ENCODE measurements at regions not wholly inside any gene's neighbourhood (a gene's known extent, or its start where the extent isn't known, plus 50 kb on each side); places are given as distances from the start of the nearest gene placed in this dataset.

- TF ChIP-seq, protein P1, sequence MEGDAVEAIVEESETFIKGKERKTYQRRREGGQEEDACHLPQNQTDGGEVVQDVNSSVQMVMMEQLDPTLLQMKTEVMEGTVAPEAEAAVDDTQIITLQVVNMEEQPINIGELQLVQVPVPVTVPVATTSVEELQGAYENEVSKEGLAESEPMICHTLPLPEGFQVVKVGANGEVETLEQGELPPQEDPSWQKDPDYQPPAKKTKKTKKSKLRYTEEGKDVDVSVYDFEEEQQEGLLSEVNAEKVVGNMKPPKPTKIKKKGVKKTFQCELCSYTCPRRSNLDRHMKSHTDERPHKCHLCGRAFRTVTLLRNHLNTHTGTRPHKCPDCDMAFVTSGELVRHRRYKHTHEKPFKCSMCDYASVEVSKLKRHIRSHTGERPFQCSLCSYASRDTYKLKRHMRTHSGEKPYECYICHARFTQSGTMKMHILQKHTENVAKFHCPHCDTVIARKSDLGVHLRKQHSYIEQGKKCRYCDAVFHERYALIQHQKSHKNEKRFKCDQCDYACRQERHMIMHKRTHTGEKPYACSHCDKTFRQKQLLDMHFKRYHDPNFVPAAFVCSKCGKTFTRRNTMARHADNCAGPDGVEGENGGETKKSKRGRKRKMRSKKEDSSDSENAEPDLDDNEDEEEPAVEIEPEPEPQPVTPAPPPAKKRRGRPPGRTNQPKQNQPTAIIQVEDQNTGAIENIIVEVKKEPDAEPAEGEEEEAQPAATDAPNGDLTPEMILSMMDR (IDR thresholded peaks at IDR 0.05; ENCODE audit: control extremely low read depth in 1 of 3, insufficient read depth in 1 of 3, low read depth in 1 of 3, low read length in 3 of 3) = no peak
- TF ChIP-seq SAP30 (IDR thresholded peaks at IDR 0.05; ENCODE audit: insufficient read depth, insufficient replicate concordance, low read length) (no peak), PHF8 (conservative IDR thresholded peaks at IDR 0.05; ENCODE audit: low read depth, low read length) (no peak), SP2 (IDR thresholded peaks at IDR 0.05; ENCODE audit: low read length) (no peak)
Measured at GRCh38 chr13:31418186-31418585, 218.4 kb downstream of the B3GLCT start (continued).
